ENCODE measurements at regions not wholly inside any gene's neighbourhood (a gene's known extent, or its start where the extent isn't known, plus 50 kb on each side); places are given as distances from the start of the nearest gene placed in this dataset.
"Not testable (repeated sequence)": the region's sequence is repeated elsewhere in the genome, so short reads cannot be mapped to it uniquely, and the experiment has no call there.

DNA sequence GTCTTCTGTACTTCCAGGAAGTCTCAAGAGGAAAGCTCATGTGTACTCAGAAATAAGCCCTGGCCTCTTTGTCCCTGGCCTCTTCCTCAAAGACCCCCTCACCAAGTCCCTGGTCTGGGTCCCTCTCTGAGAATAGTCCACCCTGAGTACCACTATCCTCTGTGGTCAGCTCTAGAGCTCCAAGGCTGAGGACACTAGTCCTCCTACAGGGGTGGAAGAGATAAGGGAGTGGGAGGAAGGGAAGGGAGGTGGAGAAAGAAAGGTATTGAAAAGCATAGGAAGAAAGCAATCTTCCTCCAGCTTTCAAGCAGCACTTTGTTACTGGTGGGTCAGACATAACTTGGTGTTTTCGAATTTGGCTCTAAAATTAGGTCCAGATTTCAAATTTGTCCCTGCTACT lies 181.4 kb downstream of the NRIP1 start:
- intact Hi-C loops (cut with DNase I): no loop called here
- H3K9me3 ChIP-seq: no peaks in the 10 kb centered on the region
- no peaks in the 10 kb centered on the region for H3K27me3 ChIP-seq
- peaks cover 5% of the 10 kb centered on the region for H3K4me1 ChIP-seq (ENCODE audit: insufficient read depth)
- TF ChIP-seq POLR2A (IDR thresholded peaks at IDR 0.05) (no peak), EP300 (IDR thresholded peaks at IDR 0.05) (no peak)
- TF ChIP-seq, protein P1, sequence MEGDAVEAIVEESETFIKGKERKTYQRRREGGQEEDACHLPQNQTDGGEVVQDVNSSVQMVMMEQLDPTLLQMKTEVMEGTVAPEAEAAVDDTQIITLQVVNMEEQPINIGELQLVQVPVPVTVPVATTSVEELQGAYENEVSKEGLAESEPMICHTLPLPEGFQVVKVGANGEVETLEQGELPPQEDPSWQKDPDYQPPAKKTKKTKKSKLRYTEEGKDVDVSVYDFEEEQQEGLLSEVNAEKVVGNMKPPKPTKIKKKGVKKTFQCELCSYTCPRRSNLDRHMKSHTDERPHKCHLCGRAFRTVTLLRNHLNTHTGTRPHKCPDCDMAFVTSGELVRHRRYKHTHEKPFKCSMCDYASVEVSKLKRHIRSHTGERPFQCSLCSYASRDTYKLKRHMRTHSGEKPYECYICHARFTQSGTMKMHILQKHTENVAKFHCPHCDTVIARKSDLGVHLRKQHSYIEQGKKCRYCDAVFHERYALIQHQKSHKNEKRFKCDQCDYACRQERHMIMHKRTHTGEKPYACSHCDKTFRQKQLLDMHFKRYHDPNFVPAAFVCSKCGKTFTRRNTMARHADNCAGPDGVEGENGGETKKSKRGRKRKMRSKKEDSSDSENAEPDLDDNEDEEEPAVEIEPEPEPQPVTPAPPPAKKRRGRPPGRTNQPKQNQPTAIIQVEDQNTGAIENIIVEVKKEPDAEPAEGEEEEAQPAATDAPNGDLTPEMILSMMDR (IDR thresholded peaks at IDR 0.05): no peak
- H3K27ac ChIP-seq: no peak overlapping the region
- H3K36me3 ChIP-seq: no peaks in the 10 kb centered on the region
- H3K4me3 ChIP-seq: no peak overlapping the region
- 93 to 98% (median 95%) methylated on average over 1 of the region's 1 CpG for WGBS, 3 donors
- DNase-seq: no peak

DNA sequence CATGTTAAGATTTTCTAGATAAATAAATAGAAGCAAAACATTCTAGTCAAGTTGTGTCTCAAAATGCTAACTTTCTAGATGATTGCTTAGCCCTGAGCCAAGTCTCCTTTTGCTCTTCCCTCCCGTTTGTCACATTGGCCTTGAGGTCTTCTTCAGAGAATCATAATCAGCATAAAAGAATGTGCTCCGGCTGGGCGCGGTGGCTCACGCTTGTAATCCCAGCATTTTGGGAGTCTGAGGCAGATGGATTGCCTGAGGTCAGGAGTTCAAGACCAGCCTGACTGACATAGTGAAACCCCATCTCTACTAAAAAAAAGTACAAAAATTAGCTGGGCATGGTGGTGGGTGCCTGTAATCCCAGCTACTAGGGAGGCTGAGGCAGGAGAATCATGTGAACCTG lies 182.3 kb downstream of the NRIP1 start:
- H3K27me3 ChIP-seq; H3K9me3 ChIP-seq; intact Hi-C loops (cut with DNase I); H3K4me3 ChIP-seq; H3K36me3 ChIP-seq; H3K27ac ChIP-seq; DNase-seq; H3K4me1 ChIP-seq (ENCODE audit: insufficient read depth): not testable (repeated sequence)
- 23 to 49% (median 32%) methylated on average over 5 of the region's 5 CpGs for WGBS, 3 donors

DNA sequence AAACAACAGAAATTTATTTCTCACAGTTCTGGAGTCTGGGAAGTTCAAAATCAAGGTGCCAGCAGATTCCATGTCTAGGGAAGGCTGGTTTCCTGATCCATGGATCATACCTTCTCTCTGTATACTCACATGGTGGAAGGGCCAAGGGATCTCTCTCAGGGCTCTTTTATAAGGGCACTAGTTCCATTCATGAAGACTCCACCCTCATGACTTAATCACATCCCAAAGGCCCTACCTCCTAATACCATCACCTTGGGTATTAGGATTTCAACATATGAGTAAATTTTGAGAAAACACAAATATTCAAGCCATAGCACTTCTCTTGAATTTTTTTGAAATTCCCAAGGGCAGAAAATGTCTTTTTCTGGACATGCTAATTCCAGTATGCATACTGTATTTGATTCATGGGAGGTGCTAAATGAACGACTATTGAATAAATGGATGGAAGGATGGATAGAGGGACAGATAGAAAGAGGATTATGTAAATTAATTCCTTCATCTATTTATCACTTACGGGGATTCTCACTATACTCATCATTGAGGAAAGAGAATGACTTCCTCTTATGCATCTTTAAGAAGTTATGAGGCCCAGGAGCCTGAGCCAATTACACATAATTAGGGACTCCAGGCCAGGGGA lies 182.8 kb downstream of the NRIP1 start:
- Histone ChIP-seq H3K36me3 (no peaks in the 10 kb centered on the region), H3K4me3 (no peak overlapping the region), H3K27me3 (no peaks in the 10 kb centered on the region), H3K9me3 (no peaks in the 10 kb centered on the region), H3K27ac (no peak overlapping the region), H3K4me1 (ENCODE audit: insufficient read depth) (no peaks in the 10 kb centered on the region)
- intact Hi-C loops (cut with DNase I): no loop called here
- no peak for TF ChIP-seq POLR2A (IDR thresholded peaks at IDR 0.05)
- TF ChIP-seq, protein P1 (IDR thresholded peaks at IDR 0.05): no peak
- no peak for TF ChIP-seq EP300 (IDR thresholded peaks at IDR 0.05)
- 92 to 97% (median 94%) methylated on average over 2 of the region's 2 CpGs for WGBS, 3 donors
- DNase-seq: no peak

DNA sequence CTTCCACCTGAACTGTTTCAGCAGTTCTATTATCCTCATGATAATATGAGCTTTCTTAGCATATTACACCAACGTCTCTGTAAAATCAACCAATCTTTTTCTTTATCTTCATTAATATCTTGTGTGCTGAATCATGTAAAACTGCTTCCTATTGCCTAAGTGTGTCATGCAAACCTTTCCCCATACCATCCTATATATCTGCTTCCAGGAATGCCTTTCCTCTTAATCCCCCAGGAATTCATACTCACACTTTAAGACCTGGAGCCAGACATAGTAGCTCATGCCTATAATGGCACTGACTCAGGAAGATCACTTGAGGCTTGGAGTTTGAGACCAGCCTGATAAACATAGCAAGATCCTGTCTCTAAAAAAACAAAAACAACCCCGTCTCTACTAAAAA lies 183.9 kb downstream of the NRIP1 start:
- TF ChIP-seq, protein P1 (IDR thresholded peaks at IDR 0.05): no peak
- Histone ChIP-seq H3K27ac (no peak overlapping the region), H3K4me1 (ENCODE audit: insufficient read depth) (no peaks in the 10 kb centered on the region), H3K36me3 (no peaks in the 10 kb centered on the region), H3K9me3 (no peaks in the 10 kb centered on the region), H3K4me3 (no peak overlapping the region), H3K27me3 (no peaks in the 10 kb centered on the region)
- intact Hi-C loops (cut with DNase I): no loop called here
- DNase-seq: no peak
- 78 to 84% (median 83%) methylated on average over 2 of the region's 2 CpGs for WGBS, 3 donors

DNA sequence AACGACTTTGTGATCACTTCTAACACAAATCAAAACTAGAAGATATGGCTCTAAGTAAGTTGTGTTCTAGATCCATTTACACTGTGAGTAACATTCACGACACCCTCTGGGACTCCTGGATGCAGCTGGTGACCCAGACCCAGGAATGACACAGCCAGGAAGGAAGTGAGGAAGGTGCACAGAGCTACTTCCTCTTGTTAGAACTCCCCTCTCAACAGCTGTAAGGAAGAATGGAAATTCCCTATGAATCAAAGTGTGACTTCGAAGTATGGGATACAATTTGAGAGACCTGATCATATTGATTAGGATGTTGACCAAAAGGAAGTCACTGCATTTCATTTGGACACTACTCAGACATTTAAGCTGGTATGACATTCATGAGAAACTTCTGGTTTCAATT lies 185.3 kb downstream of the NRIP1 start:
- no peak for DNase-seq
- TF ChIP-seq POLR2A (IDR thresholded peaks at IDR 0.05) (no peak), EP300 (IDR thresholded peaks at IDR 0.05) (no peak)
- TF ChIP-seq, protein P1 (IDR thresholded peaks at IDR 0.05): no peak
- Histone ChIP-seq H3K36me3 (no peaks in the 10 kb centered on the region), H3K27me3 (no peaks in the 10 kb centered on the region), H3K4me1 (ENCODE audit: insufficient read depth) (peaks cover 2% of the 10 kb centered on the region), H3K27ac (no peak overlapping the region), H3K4me3 (no peak overlapping the region), H3K9me3 (no peaks in the 10 kb centered on the region)
- intact Hi-C loops (cut with DNase I): no loop called here
- 87 to 92% (median 91%) methylated on average over 3 of the region's 3 CpGs for WGBS, 3 donors
